H54 (cell line): ENCODE measurements at regions not wholly inside any gene's neighbourhood (a gene's known extent, or its start where the extent isn't known, plus 50 kb on each side); places are given as distances from the start of the nearest gene placed in this dataset.

Experiments
- DNase-seq: peaks from one replicate; pipeline ENCODE4 v3.0.0; 2011; ENCODE audit warnings: low spot score, mixed read lengths; ENCODE audit not compliant: insufficient read length
- FAIRE-seq: peaks from 3 replicates; lab custom pipeline; 2011; peaks lifted over from hg19 to GRCh38; lab: Jason Lieb, UNC
- POLR2A ChIP-seq: IDR thresholded peaks from 2 replicates; pipeline ENCODE4 v1.6.1; 2011; ENCODE audit warnings: low read depth, mild to moderate bottlenecking, low read length

DNA sequence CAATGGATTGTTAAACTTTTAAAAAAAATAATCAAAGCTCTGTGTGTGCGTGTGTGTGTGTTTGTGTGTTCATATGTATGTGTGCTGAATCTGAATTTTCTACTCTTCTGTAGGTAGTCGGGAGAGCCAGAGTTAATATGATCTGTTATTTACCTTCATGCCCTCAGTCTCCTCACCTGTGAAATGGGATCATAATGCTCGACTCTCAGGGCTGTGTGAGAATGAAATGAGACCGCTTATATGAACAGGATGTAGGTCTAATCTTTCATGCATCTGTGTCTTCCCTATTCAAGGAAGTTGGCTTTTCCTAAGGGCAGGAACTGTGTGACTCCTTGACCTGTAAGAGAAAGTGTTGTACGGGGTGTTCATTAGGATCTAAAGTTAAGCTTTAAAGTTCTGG is 182.2 kb downstream of the RPLP1 start:
- DNase-seq (no peak), FAIRE-seq (no peak)
- no peak for TF ChIP-seq POLR2A

GRCh38 chr15:69636169-69636915 is 183.7 kb downstream of the RPLP1 start:
- FAIRE-seq (no peak), DNase-seq (no peak)
- no peak for TF ChIP-seq POLR2A

- FAIRE-seq (no peak), DNase-seq (no peak)
- no peak for TF ChIP-seq POLR2A
These were observed 185.2 kb downstream of the RPLP1 start for GRCh38 chr15:69637818-69638217.

DNA sequence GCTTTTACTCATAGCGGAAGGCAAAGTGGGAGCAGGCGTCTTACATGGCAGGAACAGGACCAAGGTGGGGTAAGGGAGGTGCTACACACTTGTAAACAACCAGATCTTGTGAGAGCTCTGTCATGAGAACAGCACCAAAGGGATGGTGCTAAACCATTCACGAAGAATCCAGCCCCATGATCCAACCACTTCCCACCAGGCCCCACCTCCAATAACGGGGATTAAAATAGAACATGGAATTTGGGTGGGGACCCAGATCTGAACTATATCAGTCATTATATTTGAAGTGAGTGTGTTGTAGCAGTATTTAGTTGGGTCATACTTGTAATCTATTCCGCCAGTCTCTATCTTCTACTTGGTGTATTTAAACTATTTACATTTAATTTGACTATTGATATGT is 190.9 kb downstream of the RPLP1 start:
- FAIRE-seq, result no peak
- TF ChIP-seq POLR2A, result no peak
- DNase-seq, result no peak

DNA sequence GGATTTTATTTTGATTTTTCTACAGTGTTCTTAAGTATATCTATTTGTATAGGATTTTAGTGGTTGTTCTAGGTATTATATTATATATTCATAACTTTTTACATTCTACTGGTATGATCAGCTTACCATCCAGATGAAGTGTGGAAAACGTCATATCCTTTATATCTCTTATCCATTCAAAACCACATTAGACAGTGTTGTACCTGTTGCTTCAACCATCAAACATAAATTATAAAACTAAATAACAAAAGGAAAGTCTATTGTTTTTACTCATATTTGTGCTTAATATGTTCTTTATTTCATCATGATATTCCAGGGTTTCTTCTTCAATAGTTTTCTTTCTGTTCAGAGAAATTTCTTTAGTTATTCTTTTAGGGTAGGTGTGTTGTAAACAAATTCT is 191.4 kb downstream of the RPLP1 start:
- FAIRE-seq (no peak), DNase-seq (no peak)
- TF ChIP-seq POLR2A, result no peak

DNA sequence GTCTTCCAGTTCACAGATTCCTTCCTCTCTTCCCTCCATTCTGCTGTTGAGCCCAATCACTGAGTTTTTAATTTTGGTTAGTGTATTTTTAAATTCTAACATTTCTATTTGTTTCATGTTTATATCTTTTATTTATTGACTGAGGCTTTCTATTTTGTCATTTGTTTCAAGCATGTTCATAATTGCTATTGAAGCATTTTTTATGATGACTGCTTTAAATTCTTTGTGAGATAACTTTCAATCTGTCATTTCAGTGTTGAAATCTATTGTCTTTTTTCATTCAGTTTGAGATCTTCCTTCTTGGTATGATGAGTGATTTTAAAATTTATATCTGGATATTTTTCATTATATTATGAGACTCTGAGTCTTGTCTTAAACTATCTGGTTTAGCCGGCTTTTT is 192.3 kb downstream of the RPLP1 start:
- FAIRE-seq (no peak), DNase-seq (no peak)
- TF ChIP-seq POLR2A, result no peak

GRCh38 chr15:69647142-69647513 is 194.5 kb downstream of the RPLP1 start:
- FAIRE-seq, result no peak
- DNase-seq, result no peak
- TF ChIP-seq POLR2A, result no peak

- DNase-seq (no peak), FAIRE-seq (no peak)
- no peak for TF ChIP-seq POLR2A
These were observed 195.6 kb downstream of the RPLP1 start for GRCh38 chr15:69648212-69648611.

- TF ChIP-seq POLR2A, result no peak
- no peak for FAIRE-seq
These were observed 196.4 kb downstream of the RPLP1 start for GRCh38 chr15:69648775-69649735.

DNA sequence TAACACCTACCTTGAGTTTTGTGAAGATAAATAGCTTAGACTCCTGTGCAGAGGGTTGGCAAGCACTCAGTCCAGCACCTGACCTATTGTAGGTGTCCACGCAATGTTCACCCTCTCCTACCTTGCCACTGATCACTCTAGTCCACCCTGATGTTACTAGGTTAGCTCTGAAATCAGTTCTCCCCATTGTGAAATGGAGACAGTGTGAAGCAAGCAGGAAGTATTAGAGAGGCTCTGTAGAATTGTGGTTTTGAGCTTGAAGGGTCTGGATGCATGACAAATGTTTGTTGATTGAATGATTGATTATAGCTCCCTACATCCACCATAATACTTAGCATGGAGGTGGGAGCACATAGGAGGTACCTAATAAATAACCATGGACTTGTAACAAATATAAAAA is 199.7 kb downstream of the RPLP1 start:
- no peak for TF ChIP-seq POLR2A
- DNase-seq (no peak), FAIRE-seq (no peak)

More at GRCh38 chr15:69648775-69649735, 196.4 kb downstream of the RPLP1 start:
- no peak for DNase-seq

GRCh38 chr15:69652751-69653305 is 200.2 kb downstream of the RPLP1 start:
- FAIRE-seq (no peak), DNase-seq (no peak)
- TF ChIP-seq POLR2A, result no peak

DNA sequence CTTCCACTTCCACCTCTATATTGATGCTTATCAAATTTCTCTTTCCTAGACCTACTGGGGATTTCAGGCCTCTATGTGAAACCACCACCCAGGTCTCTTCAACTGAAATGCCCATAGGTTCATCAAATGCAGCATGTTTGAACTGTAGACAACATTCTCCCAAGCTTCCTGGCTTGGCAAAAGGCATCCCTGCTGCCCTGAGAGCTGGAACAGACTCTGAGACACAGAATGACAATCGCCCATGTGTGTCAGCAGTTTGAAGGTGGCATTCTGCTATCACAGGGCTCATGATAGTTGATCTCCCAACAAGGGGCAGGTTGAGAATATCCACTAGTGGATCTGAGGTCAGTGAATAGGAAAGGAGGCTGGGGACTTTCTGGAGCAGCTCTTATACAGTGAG is 200.7 kb downstream of the RPLP1 start:
- no peak for TF ChIP-seq POLR2A
- DNase-seq, result no peak
- FAIRE-seq, result no peak

- TF ChIP-seq POLR2A, result no peak
- FAIRE-seq (no peak), DNase-seq (no peak)
These were observed 201.2 kb downstream of the RPLP1 start for GRCh38 chr15:69653846-69654245.
